Cardiac muscle cell (in vitro differentiated cells and primary cell): ENCODE measurements at regions not wholly inside any gene's neighbourhood (a gene's known extent, or its start where the extent isn't known, plus 50 kb on each side); places are given as distances from the start of the nearest gene placed in this dataset.
A peak's percentile ranks its signal among the peaks of the same experiment; 100 is the strongest.
"Not testable (repeated sequence)": the region's sequence is repeated elsewhere in the genome, so short reads cannot be mapped to it uniquely, and the experiment has no call there.

Experiments used
- DNase-seq, 2 donors: peaks; one replicate each; pipeline versions ENCODE4 v3.0.0 to v3.0.0-alpha.2; 2010 to 2017; ENCODE audit warnings: low read depth in 1 of 2, low spot score in 1 of 2
- H3K27ac ChIP-seq: fragments of 200-600 bp; sonication (generic); 2 replicates; pipeline ENCODE4 v1.5.1; 2016
- H3K27me3 ChIP-seq: fragments of 200-600 bp; sonication (generic); 2 replicates; pipeline ENCODE4 v1.6.0; 2016; ENCODE audit warnings: control low read depth
- H3K36me3 ChIP-seq: fragments of 200-600 bp; sonication (generic); 2 replicates; pipeline ENCODE4 v1.5.1; 2016; ENCODE audit warnings: control low read depth
- H3K4me1 ChIP-seq: fragments of 200-600 bp; sonication (generic); 2 replicates; pipeline ENCODE4 v1.8.1; 2017; ENCODE audit warnings: low read depth, mild to moderate bottlenecking, mixed run types
- H3K4me3 ChIP-seq: fragments of 200-600 bp; sonication (generic); 2 replicates; pipeline ENCODE4 v1.5.1; 2016; ENCODE audit warnings: mild to moderate bottlenecking
- H3K9me3 ChIP-seq: fragments of 200-600 bp; sonication (generic); 2 replicates; pipeline ENCODE4 v1.5.1; 2017; ENCODE audit warnings: low read depth, mild to moderate bottlenecking, control low read depth
- CTCF ChIP-seq: IDR thresholded peaks from 2 replicates; pipeline ENCODE4 v1.5.1; 2012; ENCODE audit warnings: low read depth, mild to moderate bottlenecking, low read length

GRCh38 chr6:118706702-118707101 is 55.3 kb upstream of the CEP85L start:
- Histone ChIP-seq H3K4me3 (no peak overlapping the region), H3K4me1 (peaks cover 25% of the 10 kb centered on the region), H3K27me3 (no peaks in the 10 kb centered on the region), H3K27ac (no peak overlapping the region), H3K9me3 (no peaks in the 10 kb centered on the region), H3K36me3 (no peaks in the 10 kb centered on the region)
- no peak for TF ChIP-seq CTCF
- peak in 1 of 2 donors; percentile 9 for DNase-seq

GRCh38 chr6:118705544-118706491 is 54.4 kb upstream of the CEP85L start:
- peak; percentile 23 to 90 for DNase-seq
- H3K27me3 ChIP-seq = no peaks in the 10 kb centered on the region
- peak overlapping the region; percentile 70 for H3K27ac ChIP-seq

GRCh38 chr6:118704915-118705314 is 53.5 kb upstream of the CEP85L start:
- no peaks in the 10 kb centered on the region for H3K9me3 ChIP-seq
- peak in 1 of 2 donors; percentile 52 for DNase-seq
- TF ChIP-seq CTCF = no peak
- peaks cover 25% of the 10 kb centered on the region for H3K4me1 ChIP-seq
- no peaks in the 10 kb centered on the region for H3K36me3 ChIP-seq
- no peaks in the 10 kb centered on the region for H3K27me3 ChIP-seq
- H3K27ac ChIP-seq = no peak overlapping the region
- H3K4me3 ChIP-seq = no peak overlapping the region

More at GRCh38 chr6:118705544-118706491, 54.4 kb upstream of the CEP85L start:
- no peaks in the 10 kb centered on the region for H3K9me3 ChIP-seq
- peaks cover 25% of the 10 kb centered on the region for H3K4me1 ChIP-seq
- H3K4me3 ChIP-seq = no peak overlapping the region
- H3K36me3 ChIP-seq = no peaks in the 10 kb centered on the region
- TF ChIP-seq CTCF = no peak

- not testable (repeated sequence) for H3K27me3 ChIP-seq, H3K27ac ChIP-seq, H3K4me1 ChIP-seq, H3K4me3 ChIP-seq, H3K9me3 ChIP-seq, DNase-seq, H3K36me3 ChIP-seq
Measured at GRCh38 chr6:118701260-118701659, 49.9 kb upstream of the CEP85L start.
